ENCODE measurements at regions not wholly inside any gene's neighbourhood (a gene's known extent, or its start where the extent isn't known, plus 50 kb on each side); places are given as distances from the start of the nearest gene placed in this dataset.

- H3K27ac ChIP-seq (ENCODE audit: low read length) = no peak overlapping the region
- no peak overlapping the region for H3K4me3 ChIP-seq (ENCODE audit: low read length)
- DNase-seq = no peak
- H3K36me3 ChIP-seq (ENCODE audit: control insufficient read depth, insufficient read depth, low read length) = no peaks in the 10 kb centered on the region
- H3K9me3 ChIP-seq (replicated peaks; ENCODE audit: control insufficient read depth, low read depth, low read length) = no peaks in the 10 kb centered on the region
- no peaks in the 10 kb centered on the region for H3K4me1 ChIP-seq (ENCODE audit: control insufficient read depth, insufficient read depth, low read length)
- 88% methylated on average over 4 of the region's 4 CpGs for WGBS (ENCODE audit: insufficient coverage)
- no peaks in the 10 kb centered on the region for H3K27me3 ChIP-seq (ENCODE audit: control insufficient read depth, insufficient read depth, low read length)
Observed at GRCh38 chr7:49432254-49432653, 341.2 kb upstream of the VWC2 start.

GRCh38 chr7:49433794-49434193, 339.6 kb upstream of the VWC2 start:
- Histone ChIP-seq H3K4me1 (ENCODE audit: control insufficient read depth, insufficient read depth, low read length) (no peaks in the 10 kb centered on the region), H3K4me3 (ENCODE audit: low read length) (no peak overlapping the region), H3K27me3 (ENCODE audit: control insufficient read depth, insufficient read depth, low read length) (no peaks in the 10 kb centered on the region), H3K9me3 (replicated peaks; ENCODE audit: control insufficient read depth, low read depth, low read length) (no peaks in the 10 kb centered on the region), H3K36me3 (ENCODE audit: control insufficient read depth, insufficient read depth, low read length) (no peaks in the 10 kb centered on the region), H3K27ac (ENCODE audit: low read length) (no peak overlapping the region)
- no peak for DNase-seq

- WGBS (ENCODE audit: insufficient coverage) = no CpG with 5 or more reads among the region's 1 CpG
- Histone ChIP-seq H3K27me3 (ENCODE audit: control insufficient read depth, insufficient read depth, low read length) (no peaks in the 10 kb centered on the region), H3K9me3 (replicated peaks; ENCODE audit: control insufficient read depth, low read depth, low read length) (no peaks in the 10 kb centered on the region), H3K4me1 (ENCODE audit: control insufficient read depth, insufficient read depth, low read length) (no peaks in the 10 kb centered on the region), H3K27ac (ENCODE audit: low read length) (no peak overlapping the region), H3K4me3 (ENCODE audit: low read length) (no peak overlapping the region), H3K36me3 (ENCODE audit: control insufficient read depth, insufficient read depth, low read length) (no peaks in the 10 kb centered on the region)
- no peak for DNase-seq
Observed at GRCh38 chr7:49434846-49435245, 338.6 kb upstream of the VWC2 start.

- no peaks in the 10 kb centered on the region for H3K9me3 ChIP-seq (replicated peaks; ENCODE audit: control insufficient read depth, low read depth, low read length)
- WGBS (ENCODE audit: insufficient coverage) = 94% methylated on average over 3 of the region's 4 CpGs
- no peaks in the 10 kb centered on the region for H3K27me3 ChIP-seq (ENCODE audit: control insufficient read depth, insufficient read depth, low read length)
Observed at GRCh38 chr7:49438281-49438680, 335.2 kb upstream of the VWC2 start.

GRCh38 chr7:49443515-49443914, 329.9 kb upstream of the VWC2 start:
- H3K9me3 ChIP-seq (replicated peaks; ENCODE audit: control insufficient read depth, low read depth, low read length) = peaks cover 2% of the 10 kb centered on the region
- no CpG with 5 or more reads among the region's 2 CpGs for WGBS (ENCODE audit: insufficient coverage)
- no peak for DNase-seq
- H3K4me3 ChIP-seq (ENCODE audit: low read length) = no peak overlapping the region
- H3K27ac ChIP-seq (ENCODE audit: low read length) = no peak overlapping the region
- H3K36me3 ChIP-seq (ENCODE audit: control insufficient read depth, insufficient read depth, low read length) = no peaks in the 10 kb centered on the region
- H3K4me1 ChIP-seq (ENCODE audit: control insufficient read depth, insufficient read depth, low read length) = no peaks in the 10 kb centered on the region
- no peaks in the 10 kb centered on the region for H3K27me3 ChIP-seq (ENCODE audit: control insufficient read depth, insufficient read depth, low read length)

More at GRCh38 chr7:49438281-49438680, 335.2 kb upstream of the VWC2 start:
- DNase-seq = no peak
- H3K4me3 ChIP-seq (ENCODE audit: low read length) = no peak overlapping the region
- no peaks in the 10 kb centered on the region for H3K4me1 ChIP-seq (ENCODE audit: control insufficient read depth, insufficient read depth, low read length)
- no peaks in the 10 kb centered on the region for H3K36me3 ChIP-seq (ENCODE audit: control insufficient read depth, insufficient read depth, low read length)
- no peak overlapping the region for H3K27ac ChIP-seq (ENCODE audit: low read length)

GRCh38 chr7:49453486-49453885, 320.0 kb upstream of the VWC2 start:
- Histone ChIP-seq H3K9me3 (replicated peaks; ENCODE audit: control insufficient read depth, low read depth, low read length) (no peaks in the 10 kb centered on the region), H3K27ac (ENCODE audit: low read length) (no peak overlapping the region), H3K4me3 (ENCODE audit: low read length) (no peak overlapping the region), H3K36me3 (ENCODE audit: control insufficient read depth, insufficient read depth, low read length) (no peaks in the 10 kb centered on the region), H3K27me3 (ENCODE audit: control insufficient read depth, insufficient read depth, low read length) (no peaks in the 10 kb centered on the region), H3K4me1 (ENCODE audit: control insufficient read depth, insufficient read depth, low read length) (no peaks in the 10 kb centered on the region)
- DNase-seq = no peak
- WGBS (ENCODE audit: insufficient coverage) = 85% methylated on average over 16 of the region's 16 CpGs

- DNase-seq = no peak
- no peaks in the 10 kb centered on the region for H3K36me3 ChIP-seq (ENCODE audit: control insufficient read depth, insufficient read depth, low read length)
Observed at GRCh38 chr7:49479441-49479840, 294.0 kb upstream of the VWC2 start.

GRCh38 chr7:49479936-49480544, 293.4 kb upstream of the VWC2 start:
- no CpG with 5 or more reads among the region's 4 CpGs for WGBS (ENCODE audit: insufficient coverage)
- Histone ChIP-seq H3K27me3 (ENCODE audit: control insufficient read depth, insufficient read depth, low read length) (no peaks in the 10 kb centered on the region), H3K4me3 (ENCODE audit: low read length) (no peak overlapping the region), H3K27ac (ENCODE audit: low read length) (no peak overlapping the region), H3K9me3 (replicated peaks; ENCODE audit: control insufficient read depth, low read depth, low read length) (no peaks in the 10 kb centered on the region), H3K36me3 (ENCODE audit: control insufficient read depth, insufficient read depth, low read length) (no peaks in the 10 kb centered on the region), H3K4me1 (ENCODE audit: control insufficient read depth, insufficient read depth, low read length) (no peaks in the 10 kb centered on the region)
- no peak for DNase-seq

More at GRCh38 chr7:49479441-49479840, 294.0 kb upstream of the VWC2 start:
- Histone ChIP-seq H3K9me3 (replicated peaks; ENCODE audit: control insufficient read depth, low read depth, low read length) (no peaks in the 10 kb centered on the region), H3K27me3 (ENCODE audit: control insufficient read depth, insufficient read depth, low read length) (no peaks in the 10 kb centered on the region), H3K27ac (ENCODE audit: low read length) (no peak overlapping the region), H3K4me3 (ENCODE audit: low read length) (no peak overlapping the region), H3K4me1 (ENCODE audit: control insufficient read depth, insufficient read depth, low read length) (no peaks in the 10 kb centered on the region)
- no CpG with 5 or more reads among the region's 1 CpG for WGBS (ENCODE audit: insufficient coverage)

- DNase-seq = no peak
- H3K36me3 ChIP-seq (ENCODE audit: control insufficient read depth, insufficient read depth, low read length) = no peaks in the 10 kb centered on the region
- no peaks in the 10 kb centered on the region for H3K4me1 ChIP-seq (ENCODE audit: control insufficient read depth, insufficient read depth, low read length)
- no peaks in the 10 kb centered on the region for H3K9me3 ChIP-seq (replicated peaks; ENCODE audit: control insufficient read depth, low read depth, low read length)
- no peaks in the 10 kb centered on the region for H3K27me3 ChIP-seq (ENCODE audit: control insufficient read depth, insufficient read depth, low read length)
- H3K4me3 ChIP-seq (ENCODE audit: low read length) = no peak overlapping the region
- no peak overlapping the region for H3K27ac ChIP-seq (ENCODE audit: low read length)
- WGBS (ENCODE audit: insufficient coverage) = no CpG with 5 or more reads among the region's 1 CpG
Observed at GRCh38 chr7:49481075-49481474, 292.4 kb upstream of the VWC2 start.

GRCh38 chr7:49483142-49483541, 290.3 kb upstream of the VWC2 start:
- peak; percentile 16 for DNase-seq
- Histone ChIP-seq H3K4me3 (ENCODE audit: low read length) (no peak overlapping the region), H3K27me3 (ENCODE audit: control insufficient read depth, insufficient read depth, low read length) (no peaks in the 10 kb centered on the region), H3K4me1 (ENCODE audit: control insufficient read depth, insufficient read depth, low read length) (no peaks in the 10 kb centered on the region), H3K27ac (ENCODE audit: low read length) (no peak overlapping the region), H3K36me3 (ENCODE audit: control insufficient read depth, insufficient read depth, low read length) (no peaks in the 10 kb centered on the region), H3K9me3 (replicated peaks; ENCODE audit: control insufficient read depth, low read depth, low read length) (no peaks in the 10 kb centered on the region)
- no CpG with 5 or more reads among the region's 2 CpGs for WGBS (ENCODE audit: insufficient coverage)
